ENCODE measurements at regions not wholly inside any gene's neighbourhood (a gene's known extent, or its start where the extent isn't known, plus 50 kb on each side); places are given as distances from the start of the nearest gene placed in this dataset.
A peak's percentile ranks its signal among the peaks of the same experiment; 100 is the strongest.

DNA sequence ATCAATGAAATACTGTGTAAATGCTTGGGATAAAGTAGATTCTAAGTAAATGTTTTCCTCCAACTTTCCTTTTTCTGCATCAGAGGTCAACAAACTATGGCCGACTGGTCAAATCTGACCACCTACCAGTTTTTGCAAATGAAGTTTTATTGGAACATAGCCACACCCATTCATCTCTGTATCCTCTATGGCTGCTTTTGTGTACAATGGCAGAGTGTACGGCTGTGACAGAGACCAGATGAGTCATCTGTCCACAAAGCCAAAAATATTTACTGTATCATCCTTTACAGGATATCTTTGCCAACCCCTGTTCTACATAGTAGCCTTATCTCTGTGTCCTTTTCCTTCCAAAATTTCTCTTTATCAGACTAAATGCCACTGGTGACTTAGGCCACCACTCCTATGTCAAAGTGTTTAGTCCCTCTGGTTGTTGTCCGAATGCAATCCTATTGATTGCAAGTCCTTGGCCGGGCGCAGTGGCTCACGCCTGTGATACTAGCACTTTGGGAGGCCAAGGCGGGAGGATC, 218.4 kb upstream of the KLF4 start:
- Mint-ChIP-seq H3K27me3 (ENCODE audit: low read depth in 3 of 3) (peaks cover 0 to 2% (median 0%) of the 10 kb centered on the region in 3 donors), H3K9me3 (peaks cover 0 to 6% (median 0%) of the 10 kb centered on the region in 7 donors), H3K4me3 (no peak overlapping the region), H3K36me3 (no peaks in the 10 kb centered on the region), H3K4me1 (peaks cover 58% of the 10 kb centered on the region), H3K27ac (peak overlapping the region in 6 of 7 donors; percentile 28 to 88 (median 72))
- no peak for TF ChIP-seq CTCF (IDR thresholded peaks at IDR 0.05)
- DNase-seq, result peak; percentile 32 to 70 (median 60)
- peaks cover 40 to 56% of the 10 kb centered on the region in 2 donors for H3K4me1 ChIP-seq (ENCODE audit: control insufficient read depth in 1 of 2, insufficient read depth in 2 of 2, low read length in 2 of 2)
- no peaks in the 10 kb centered on the region for H3K79me2 ChIP-seq (ENCODE audit: insufficient read depth, low read length)
- H3K4me2 ChIP-seq (replicated peaks; ENCODE audit: extremely low read depth, low read length, poor library complexity, severe bottlenecking), result no peak overlapping the region
- 88% methylated on average over 3 of the region's 7 CpGs for WGBS (ENCODE audit: insufficient coverage)
- no peaks in the 10 kb centered on the region for H3K36me3 ChIP-seq (replicated peaks in 1 of 2; ENCODE audit: control insufficient read depth in 1 of 2, insufficient read depth in 2 of 2, low read length in 2 of 2)
- H3K9me3 ChIP-seq (replicated peaks in 1 of 2; ENCODE audit: control insufficient read depth in 1 of 2, insufficient read depth in 1 of 2, low read length in 2 of 2), result no peaks in the 10 kb centered on the region
- peak overlapping the region in 1 of 2 donors; percentile 9 for H3K27ac ChIP-seq (ENCODE audit: low read depth in 1 of 2, low read length in 2 of 2)
- H3K4me3 ChIP-seq (replicated peaks in 1 of 3; ENCODE audit: low read depth in 2 of 3, low read length in 3 of 3), result no peak overlapping the region
- H4K20me1 ChIP-seq (ENCODE audit: insufficient read depth, low read length), result no peaks in the 10 kb centered on the region
- H2AFZ ChIP-seq (ENCODE audit: insufficient read depth, low read depth, low read length, poor library complexity, severe bottlenecking), result no peak overlapping the region
- intact Hi-C loops (cut with micrococcal nuclease), result no loop called here
- no peaks in the 10 kb centered on the region for H3K27me3 ChIP-seq (ENCODE audit: control insufficient read depth in 2 of 2, insufficient read depth in 2 of 2, low read length in 2 of 2)
- no peak overlapping the region for H3K9ac ChIP-seq (ENCODE audit: insufficient read depth, low read length, poor library complexity, severe bottlenecking)

DNA sequence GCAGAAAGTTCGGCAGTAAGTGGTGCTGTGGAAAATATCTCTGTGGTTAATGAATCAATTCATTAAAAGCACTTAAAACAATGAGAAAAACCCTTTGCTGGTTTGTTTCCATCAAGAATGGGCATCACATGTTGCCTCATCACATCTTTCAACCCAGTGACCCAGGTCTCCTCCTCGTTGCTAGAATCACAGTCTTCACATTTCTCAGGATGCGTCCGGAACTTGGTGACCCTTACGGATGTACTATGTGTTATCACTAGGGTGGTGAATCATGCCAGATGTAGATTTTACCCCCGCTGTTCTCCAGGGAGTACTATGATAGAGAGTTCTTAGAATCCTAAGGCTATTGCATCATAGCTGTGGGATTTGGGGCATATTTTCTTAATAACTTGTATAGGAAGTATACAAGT, 217.9 kb upstream of the KLF4 start:
- no peaks in the 10 kb centered on the region for H3K27me3 ChIP-seq (ENCODE audit: control insufficient read depth in 2 of 2, insufficient read depth in 2 of 2, low read length in 2 of 2)
- Mint-ChIP-seq H3K4me3 (no peak overlapping the region), H3K27ac (peak overlapping the region in 1 of 7 donors; percentile 55), H3K4me1 (peaks cover 54% of the 10 kb centered on the region), H3K36me3 (no peaks in the 10 kb centered on the region), H3K27me3 (ENCODE audit: low read depth in 3 of 3) (peaks cover 0 to 2% (median 0%) of the 10 kb centered on the region in 3 donors), H3K9me3 (peaks cover 0 to 4% (median 0%) of the 10 kb centered on the region in 7 donors)
- H3K4me1 ChIP-seq (ENCODE audit: control insufficient read depth in 1 of 2, insufficient read depth in 2 of 2, low read length in 2 of 2), result peaks cover 36 to 50% of the 10 kb centered on the region in 2 donors
- WGBS (ENCODE audit: insufficient coverage), result 20% methylated on average over 1 of the region's 6 CpGs
- no peaks in the 10 kb centered on the region for H4K20me1 ChIP-seq (ENCODE audit: insufficient read depth, low read length)
- DNase-seq, result no peak
- no peaks in the 10 kb centered on the region for H3K36me3 ChIP-seq (replicated peaks in 1 of 2; ENCODE audit: control insufficient read depth in 1 of 2, insufficient read depth in 2 of 2, low read length in 2 of 2)
- H3K9ac ChIP-seq (ENCODE audit: insufficient read depth, low read length, poor library complexity, severe bottlenecking), result no peak overlapping the region
- H2AFZ ChIP-seq (ENCODE audit: insufficient read depth, low read depth, low read length, poor library complexity, severe bottlenecking), result no peak overlapping the region
- H3K27ac ChIP-seq (ENCODE audit: low read depth in 1 of 2, low read length in 2 of 2), result peak overlapping the region in 1 of 2 donors; percentile 9
- intact Hi-C loops (cut with micrococcal nuclease), result no loop called here
- no peak overlapping the region for H3K4me3 ChIP-seq (replicated peaks in 1 of 3; ENCODE audit: low read depth in 2 of 3, low read length in 3 of 3)
- no peaks in the 10 kb centered on the region for H3K9me3 ChIP-seq (replicated peaks in 1 of 2; ENCODE audit: control insufficient read depth in 1 of 2, insufficient read depth in 1 of 2, low read length in 2 of 2)
- TF ChIP-seq CTCF (IDR thresholded peaks at IDR 0.05), result no peak
- no peak overlapping the region for H3K4me2 ChIP-seq (replicated peaks; ENCODE audit: extremely low read depth, low read length, poor library complexity, severe bottlenecking)
- no peaks in the 10 kb centered on the region for H3K79me2 ChIP-seq (ENCODE audit: insufficient read depth, low read length)

Measured in CD14-positive monocyte (primary cell).